ENCODE measurements at regions not wholly inside any gene's neighbourhood (a gene's known extent, or its start where the extent isn't known, plus 50 kb on each side); places are given as distances from the start of the nearest gene placed in this dataset.

DNA sequence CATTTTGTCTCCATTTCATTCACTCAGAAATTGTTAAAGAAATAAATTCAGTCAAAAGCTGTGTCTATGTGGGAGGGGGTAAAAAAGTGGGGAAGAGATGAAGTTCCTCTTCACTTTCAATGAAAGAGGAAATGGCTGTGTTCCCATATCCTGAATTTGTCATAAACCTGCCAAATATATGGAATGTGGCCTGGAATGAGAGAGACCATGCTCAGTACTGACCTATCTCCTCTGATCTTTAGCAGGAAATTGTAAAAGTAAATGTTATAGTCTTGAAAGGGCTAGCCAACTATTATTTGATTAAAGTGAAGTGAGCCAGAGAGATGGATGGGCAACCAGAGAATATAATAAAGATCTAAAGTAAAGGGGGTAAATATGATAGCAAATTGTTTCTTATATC lies 130.3 kb upstream of the C21orf91 start:
- no peak overlapping the region for H4K8ac ChIP-seq (ENCODE audit: extremely low read depth, insufficient read depth, low read length)
- no peaks in the 10 kb centered on the region for H3K23me2 ChIP-seq (ENCODE audit: low read depth, low read length)
- H2BK120ac ChIP-seq (replicated peaks; ENCODE audit: low read depth, low read length) = no peak overlapping the region
- no peak overlapping the region for H2BK15ac ChIP-seq (ENCODE audit: low read length)
- no peak overlapping the region for H3K9ac ChIP-seq (replicated peaks in 1 of 4; ENCODE audit: extremely low read depth in 1 of 4, low read depth in 3 of 4, low read length in 3 of 4)
- H2AFZ ChIP-seq (ENCODE audit: low read length) = no peak overlapping the region
- no peak overlapping the region for H3K18ac ChIP-seq (ENCODE audit: extremely low read depth, low read length)
- H3K56ac ChIP-seq (replicated peaks; ENCODE audit: insufficient read length, low read depth, low read length) = no peak overlapping the region
- no peak overlapping the region for H3K4ac ChIP-seq (replicated peaks; ENCODE audit: insufficient read length, low read depth, low read length)
- H3K79me2 ChIP-seq (ENCODE audit: control insufficient read depth in 1 of 2, insufficient read depth in 2 of 2, low read length in 2 of 2) = no peaks in the 10 kb centered on the region
- H2AK5ac ChIP-seq (ENCODE audit: low read depth, low read length) = no peak overlapping the region
- H4K20me1 ChIP-seq (replicated peaks in 1 of 2; ENCODE audit: control insufficient read depth in 1 of 2, insufficient read depth in 2 of 2, low read length in 2 of 2) = no peaks in the 10 kb centered on the region
- H3K79me1 ChIP-seq (ENCODE audit: low read depth, low read length) = no peaks in the 10 kb centered on the region
- H3K14ac ChIP-seq (ENCODE audit: insufficient read length) = no peak overlapping the region
- CTCF ChIA-PET (ENCODE audit: partially characterized antibody) = interaction anchor here (0.9 to 2.7 kb wide), 4 partner anchors 9 to 28 kb away, joined by 3 to 10 read pairs (median 4); no protein-coding TSS in a partner anchor
- DNase-seq (ENCODE audit: low read depth in 1 of 2, low spot score in 2 of 2) (no peak), FAIRE-seq (no peak)
- POLR2A ChIA-PET (ENCODE audit: partially characterized antibody) = no interaction called here
- no peak overlapping the region for H3K27ac ChIP-seq (ENCODE audit: low read depth, low read length)
- no peak overlapping the region for H4K91ac ChIP-seq (replicated peaks; ENCODE audit: insufficient read length, low read length)
- H3K4me2 ChIP-seq (ENCODE audit: insufficient read depth in 1 of 2, low read depth in 2 of 2, low read length in 2 of 2) = no peak overlapping the region
- H2BK5ac ChIP-seq (ENCODE audit: low read depth, low read length) = no peak overlapping the region
- H3K4me1 ChIP-seq (replicated peaks in 1 of 4; ENCODE audit: control insufficient read depth in 3 of 4, insufficient read depth in 4 of 4, low read length in 3 of 4) = no peaks in the 10 kb centered on the region
- no peaks in the 10 kb centered on the region for H3K27me3 ChIP-seq (replicated peaks in 1 of 4; ENCODE audit: control insufficient read depth in 3 of 4, extremely low read depth in 1 of 4, insufficient read depth in 3 of 4, low read length in 3 of 4)
- H4K5ac ChIP-seq (ENCODE audit: insufficient read length, low read depth, low read length) = no peak overlapping the region
- no peaks in the 10 kb centered on the region for H3K36me3 ChIP-seq (ENCODE audit: control insufficient read depth in 2 of 4, insufficient read depth in 4 of 4, low read length in 3 of 4)
- TF ChIP-seq BCL11A (IDR thresholded peaks at IDR 0.05; ENCODE audit: low read depth in 2 of 2, low read length in 2 of 2) (no peak), EZH2 (IDR thresholded peaks at IDR 0.05; ENCODE audit: low read depth, low read length, severe bottlenecking) (no peak), ASH2L (IDR thresholded peaks at IDR 0.05; ENCODE audit: low read length) (no peak), POLR2AphosphoS5 (IDR thresholded peaks at IDR 0.05; ENCODE audit: low read depth, low read length) (no peak), RXRA (IDR thresholded peaks at IDR 0.05; ENCODE audit: insufficient read depth, low read depth, low read length) (no peak), NRF1 (IDR thresholded peaks at IDR 0.05; ENCODE audit: low read depth, low read length) (no peak), TCF12 (IDR thresholded peaks at IDR 0.05; ENCODE audit: low read depth, low read length) (no peak), YY1 (IDR thresholded peaks at IDR 0.05; ENCODE audit: low read depth, low read length) (no peak), SIX5 (IDR thresholded peaks at IDR 0.05; ENCODE audit: low read depth, low read length) (no peak)
- H2BK20ac ChIP-seq (ENCODE audit: low read length) = no peak overlapping the region
- no peak overlapping the region for H2BK12ac ChIP-seq (ENCODE audit: low read depth, low read length)
- peaks cover 0 to 7% of the 10 kb centered on the region in 2 experiments; a peak in 1 of 4 replicates for H3K9me3 ChIP-seq (ENCODE audit: insufficient read depth in 2 of 2, low read depth in 1 of 2, low read length in 1 of 2)
- no peak overlapping the region for H3K23ac ChIP-seq (ENCODE audit: insufficient read length)
- no peak overlapping the region for H3K4me3 ChIP-seq (ENCODE audit: extremely low read depth in 1 of 4, insufficient read depth in 2 of 4, low read depth in 3 of 4, low read length in 4 of 4)
